HL-60 (cell line): ENCODE measurements at regions not wholly inside any gene's neighbourhood (a gene's known extent, or its start where the extent isn't known, plus 50 kb on each side); places are given as distances from the start of the nearest gene placed in this dataset.

ENCODE experiments used
- CTCF ChIP-seq: IDR thresholded peaks from one replicate; pipeline ENCODE4 v1.5.1; 2011; ENCODE audit warnings: low read length, control low read depth, inconsistent platforms; ENCODE audit not compliant: insufficient read depth
- GABPA ChIP-seq: IDR thresholded peaks from 2 replicates; pipeline ENCODE4 v1.6.1; 2012; ENCODE audit warnings: low read depth
- POLR2AphosphoS5 ChIP-seq: IDR thresholded peaks from 2 replicates; pipeline ENCODE4 v1.6.1; 2012; ENCODE audit warnings: low read depth
- REST ChIP-seq: IDR thresholded peaks from 2 replicates; pipeline ENCODE4 v1.6.1; 2012; ENCODE audit warnings: low read depth; ENCODE audit not compliant: insufficient replicate concordance
- SPI1 ChIP-seq: IDR thresholded peaks from 2 replicates; pipeline ENCODE4 v1.6.1; 2012; ENCODE audit warnings: low read depth, mild to moderate bottlenecking, borderline replicate concordance

- no peak for TF ChIP-seq CTCF
- no peak for TF ChIP-seq POLR2AphosphoS5
- no peak for TF ChIP-seq REST
- no peak for TF ChIP-seq GABPA
- TF ChIP-seq SPI1: no peak
Observed at GRCh38 chr1:99131546-99131945, 126.9 kb upstream of the PLPPR5 start.
